ENCODE measurements at regions not wholly inside any gene's neighbourhood (a gene's known extent, or its start where the extent isn't known, plus 50 kb on each side); places are given as distances from the start of the nearest gene placed in this dataset.
"Not testable (repeated sequence)": the region's sequence is repeated elsewhere in the genome, so short reads cannot be mapped to it uniquely, and the experiment has no call there.

DNA sequence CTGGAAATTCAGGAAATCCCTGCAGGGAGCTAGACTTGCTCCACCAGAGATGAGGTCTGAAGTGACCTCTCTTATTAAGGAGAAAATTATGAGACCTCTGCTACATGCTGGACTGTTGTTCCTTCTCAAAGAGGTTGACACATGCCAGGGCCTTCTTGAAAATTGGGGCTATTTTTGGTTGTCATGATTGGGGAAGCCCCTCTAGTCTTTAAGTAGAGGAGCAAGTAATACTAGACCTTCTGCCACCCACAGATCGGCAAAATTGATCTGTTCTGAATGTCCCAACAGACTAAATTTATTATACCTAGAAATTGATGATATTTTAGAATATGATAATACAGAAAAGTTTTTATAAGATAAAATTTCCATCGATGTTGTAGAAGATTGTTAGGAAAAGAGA is 160.8 kb upstream of the GRB10 start:
- Mint-ChIP-seq H3K27ac (no peak overlapping the region), H3K4me3 (no peak overlapping the region), H3K27me3 (ENCODE audit: low read depth) (peaks cover 8% of the 10 kb centered on the region), H3K4me1 (ENCODE audit: low read depth) (no peaks in the 10 kb centered on the region), H3K36me3 (ENCODE audit: low read depth) (no peaks in the 10 kb centered on the region), H3K9me3 (no peaks in the 10 kb centered on the region)
- DNase-seq (ENCODE audit: low spot score) = no peak

DNA sequence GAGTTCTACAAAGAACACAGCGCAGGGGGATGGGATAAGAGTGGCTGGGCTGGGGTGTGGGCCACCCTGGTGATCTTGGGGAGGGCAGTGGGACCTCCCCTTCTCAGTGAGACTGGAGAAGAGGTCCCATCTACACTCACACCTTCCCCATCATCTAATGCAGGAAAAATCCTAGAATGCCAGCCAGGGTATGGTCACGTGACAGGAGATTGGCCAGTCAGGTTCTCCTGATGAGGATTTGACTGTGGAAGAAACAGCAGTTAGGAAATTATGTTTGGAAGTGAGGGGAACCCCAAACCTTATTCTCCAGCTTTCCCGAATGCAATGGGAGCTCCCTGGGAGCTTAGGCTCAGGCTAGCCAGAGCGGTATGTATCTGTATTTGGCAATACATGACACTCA is 158.8 kb upstream of the GRB10 start:
- Mint-ChIP-seq H3K4me3 (no peak overlapping the region), H3K27ac (no peak overlapping the region), H3K4me1 (ENCODE audit: low read depth) (no peaks in the 10 kb centered on the region), H3K9me3 (no peaks in the 10 kb centered on the region), H3K27me3 (ENCODE audit: low read depth) (peaks cover 5% of the 10 kb centered on the region), H3K36me3 (ENCODE audit: low read depth) (no peaks in the 10 kb centered on the region)
- no peak for DNase-seq (ENCODE audit: low spot score)

DNA sequence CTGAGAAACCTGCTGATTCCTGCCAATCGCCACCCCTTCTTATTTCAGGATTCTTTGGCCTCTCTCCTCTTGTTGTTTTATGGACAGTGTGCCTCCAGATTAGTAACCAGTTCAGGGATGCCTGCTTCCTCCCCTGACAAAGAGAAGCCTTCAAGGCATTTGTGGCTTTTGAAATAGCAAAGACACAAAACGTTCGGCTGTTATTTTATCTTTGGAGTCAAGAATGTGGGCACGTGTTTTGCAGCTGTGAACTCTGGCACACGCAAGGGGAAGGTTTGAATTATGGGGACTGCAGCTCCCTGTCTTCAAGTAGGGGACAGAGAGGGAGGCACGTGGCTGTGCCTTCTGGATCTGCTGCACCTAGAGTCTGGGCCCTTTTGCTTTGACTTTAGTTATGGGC is 157.9 kb upstream of the GRB10 start:
- no peak overlapping the region for H3K4me3 Mint-ChIP-seq
- no peaks in the 10 kb centered on the region for H3K4me1 Mint-ChIP-seq (ENCODE audit: low read depth)
- H3K27ac Mint-ChIP-seq = no peak overlapping the region
- no peaks in the 10 kb centered on the region for H3K36me3 Mint-ChIP-seq (ENCODE audit: low read depth)
- DNase-seq (ENCODE audit: low spot score) = no peak
- peaks cover 8% of the 10 kb centered on the region for H3K27me3 Mint-ChIP-seq (ENCODE audit: low read depth)
- no peaks in the 10 kb centered on the region for H3K9me3 Mint-ChIP-seq

DNA sequence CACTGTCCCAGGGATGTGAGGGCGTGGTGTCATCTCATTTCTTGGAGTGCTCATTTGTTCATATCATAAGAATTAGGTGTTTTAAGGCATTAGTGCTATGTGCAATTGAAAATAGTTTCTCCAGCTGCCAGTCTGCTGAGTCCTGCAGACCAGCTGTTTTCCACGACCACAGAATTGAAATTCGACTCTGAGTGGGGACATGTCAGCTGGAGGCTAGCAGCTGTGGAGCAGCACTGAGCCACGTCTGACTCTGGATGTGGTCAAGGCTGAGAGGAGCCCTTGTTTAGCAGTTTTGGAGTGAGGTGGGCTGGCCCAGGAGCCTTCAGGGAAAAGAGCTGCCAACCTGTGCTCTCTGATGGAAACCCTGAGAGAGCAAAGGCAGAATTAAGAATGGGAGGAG is 156.3 kb upstream of the GRB10 start:
- DNase-seq (ENCODE audit: low spot score) = no peak
- H3K9me3 Mint-ChIP-seq = no peaks in the 10 kb centered on the region
- peaks cover 13% of the 10 kb centered on the region for H3K27me3 Mint-ChIP-seq (ENCODE audit: low read depth)
- H3K27ac Mint-ChIP-seq = no peak overlapping the region
- no peaks in the 10 kb centered on the region for H3K4me1 Mint-ChIP-seq (ENCODE audit: low read depth)
- H3K36me3 Mint-ChIP-seq (ENCODE audit: low read depth) = no peaks in the 10 kb centered on the region
- H3K4me3 Mint-ChIP-seq = no peak overlapping the region

DNA sequence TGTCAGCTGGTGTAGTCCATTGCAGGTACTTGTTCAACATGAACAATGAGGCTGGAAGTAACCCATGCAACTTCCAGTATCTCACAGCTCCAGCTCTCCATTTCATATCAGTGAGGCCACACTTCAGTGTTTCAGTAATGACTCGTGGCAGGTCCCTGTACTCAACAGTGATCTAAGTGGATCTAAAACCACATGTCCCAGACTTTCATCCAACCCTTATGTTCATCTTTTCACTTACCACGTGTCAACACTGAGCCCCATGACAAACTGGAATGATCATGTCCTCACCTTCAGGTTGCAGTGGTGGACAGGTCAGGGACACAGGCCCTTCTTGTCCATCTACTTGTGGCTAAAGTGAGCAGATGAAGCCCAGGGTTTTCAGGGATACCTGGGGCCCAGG is 155.0 kb upstream of the GRB10 start:
- H3K27me3 Mint-ChIP-seq (ENCODE audit: low read depth) = peaks cover 13% of the 10 kb centered on the region
- H3K4me3 Mint-ChIP-seq = no peak overlapping the region
- H3K36me3 Mint-ChIP-seq (ENCODE audit: low read depth) = no peaks in the 10 kb centered on the region
- DNase-seq (ENCODE audit: low spot score) = no peak
- no peaks in the 10 kb centered on the region for H3K4me1 Mint-ChIP-seq (ENCODE audit: low read depth)
- no peaks in the 10 kb centered on the region for H3K9me3 Mint-ChIP-seq
- no peak overlapping the region for H3K27ac Mint-ChIP-seq

DNA sequence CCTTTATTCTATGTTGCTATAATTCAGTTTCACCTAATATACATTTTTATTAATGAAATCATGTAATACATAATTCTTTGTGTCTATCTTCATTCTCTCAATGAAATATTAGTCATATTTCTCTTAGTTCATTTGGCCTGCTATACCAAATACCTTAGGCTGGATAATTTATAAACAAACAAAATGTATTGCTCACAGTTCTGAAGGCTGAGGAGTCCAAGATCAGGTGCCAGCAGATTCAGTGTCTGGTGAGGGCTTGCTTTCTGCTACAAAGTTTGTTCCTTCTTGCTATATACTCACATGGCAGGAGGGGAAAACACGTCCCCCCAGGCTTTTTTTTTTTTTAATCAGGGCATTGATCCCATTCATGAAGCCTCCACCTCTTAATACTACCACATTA is 143.4 kb upstream of the GRB10 start:
- H3K27me3 Mint-ChIP-seq (ENCODE audit: low read depth) = peaks cover 14% of the 10 kb centered on the region
- no peak overlapping the region for H3K4me3 Mint-ChIP-seq
- DNase-seq (ENCODE audit: low spot score) = no peak
- no peaks in the 10 kb centered on the region for H3K9me3 Mint-ChIP-seq
- no peaks in the 10 kb centered on the region for H3K36me3 Mint-ChIP-seq (ENCODE audit: low read depth)
- no peak overlapping the region for H3K27ac Mint-ChIP-seq
- H3K4me1 Mint-ChIP-seq (ENCODE audit: low read depth) = no peaks in the 10 kb centered on the region

DNA sequence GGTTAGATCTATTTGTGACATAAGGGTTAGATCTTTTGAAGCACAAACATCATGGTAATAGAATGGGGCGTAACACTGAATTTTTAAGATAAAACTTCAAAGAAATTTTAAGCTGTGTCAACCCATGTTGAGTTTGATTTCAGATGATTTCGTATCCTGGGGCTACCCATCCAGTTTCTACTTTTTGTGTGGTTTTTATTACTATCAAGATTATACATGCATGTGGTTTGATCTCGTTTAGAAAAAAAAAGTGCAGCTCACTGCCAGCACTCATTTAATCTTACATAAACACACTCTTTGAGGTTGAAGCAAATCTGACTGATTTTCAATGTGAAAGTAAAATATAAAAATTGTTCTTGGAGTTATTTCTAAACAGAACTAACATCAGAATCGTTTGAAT is 140.8 kb upstream of the GRB10 start:
- no peaks in the 10 kb centered on the region for H3K9me3 Mint-ChIP-seq
- H3K36me3 Mint-ChIP-seq (ENCODE audit: low read depth) = no peaks in the 10 kb centered on the region
- no peak overlapping the region for H3K4me3 Mint-ChIP-seq
- no peak overlapping the region for H3K27ac Mint-ChIP-seq
- DNase-seq (ENCODE audit: low spot score) = no peak
- H3K4me1 Mint-ChIP-seq (ENCODE audit: low read depth) = no peaks in the 10 kb centered on the region
- peaks cover 9% of the 10 kb centered on the region for H3K27me3 Mint-ChIP-seq (ENCODE audit: low read depth)

DNA sequence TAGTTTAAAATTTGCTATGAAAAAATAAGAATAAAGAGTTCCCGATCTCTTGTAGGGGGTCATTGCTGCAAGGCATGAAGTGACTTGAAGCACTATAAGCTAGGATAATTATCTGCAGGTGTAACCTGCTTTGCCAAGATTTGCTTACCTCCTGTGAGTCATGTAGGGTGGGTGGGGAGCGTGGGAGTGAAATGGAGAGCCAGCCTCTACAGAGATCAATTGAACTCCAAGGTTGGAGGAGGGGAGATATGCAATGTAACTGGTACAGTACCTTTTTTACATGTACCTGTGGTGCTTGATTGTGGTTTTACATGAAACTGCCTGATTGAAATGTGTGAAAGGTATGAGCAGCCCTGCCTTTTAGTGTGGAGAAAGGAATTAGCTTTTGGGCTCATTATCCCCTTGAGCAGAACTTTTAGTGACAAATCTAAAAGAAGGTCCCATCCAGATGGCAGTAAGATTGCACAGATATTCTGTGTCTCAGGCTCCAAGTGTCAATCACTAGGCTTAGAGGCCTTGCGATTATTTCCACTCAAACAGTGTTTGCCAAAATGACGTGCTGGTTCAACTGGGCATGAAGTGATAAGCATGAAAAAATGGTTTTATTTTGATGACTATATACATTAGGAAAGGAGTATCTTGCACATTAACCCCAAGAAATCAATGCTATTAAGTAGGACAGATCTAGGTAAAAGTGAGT is 138.6 kb upstream of the GRB10 start:
- no peak overlapping the region for H3K4me3 Mint-ChIP-seq
- no peaks in the 10 kb centered on the region for H3K4me1 Mint-ChIP-seq (ENCODE audit: low read depth)

DNA sequence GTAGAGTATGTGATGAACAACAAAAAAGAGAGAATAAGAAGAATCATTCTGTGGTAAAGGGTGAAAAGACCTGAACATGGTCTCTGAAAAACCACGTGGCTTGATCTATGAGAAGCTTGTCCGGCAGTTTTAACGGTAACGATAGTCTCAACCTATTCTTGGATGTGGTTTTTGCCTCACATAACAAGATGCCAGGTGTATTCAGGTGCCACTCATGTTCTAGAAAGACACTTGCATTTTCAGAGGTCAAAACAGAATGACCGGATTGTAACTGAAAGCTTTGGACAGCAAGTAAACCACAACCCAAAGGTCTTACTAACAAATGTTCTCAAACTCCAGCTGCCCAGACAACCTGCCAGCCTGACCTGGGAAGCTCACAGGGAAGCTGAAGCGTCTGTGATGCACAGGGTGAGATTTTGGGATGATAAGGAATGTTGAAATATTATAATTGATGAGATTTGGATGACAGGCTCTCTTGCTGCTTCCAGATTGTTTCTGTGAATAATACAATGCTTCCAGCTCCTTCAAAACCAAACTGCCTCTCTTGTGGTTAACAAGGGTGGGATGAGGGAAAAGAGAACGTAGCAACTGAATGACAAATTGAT is 137.4 kb upstream of the GRB10 start:
- no peaks in the 10 kb centered on the region for H3K36me3 Mint-ChIP-seq (ENCODE audit: low read depth)
- DNase-seq (ENCODE audit: low spot score) = no peak
- H3K27ac Mint-ChIP-seq = no peak overlapping the region
- H3K4me1 Mint-ChIP-seq (ENCODE audit: low read depth) = no peaks in the 10 kb centered on the region
- H3K9me3 Mint-ChIP-seq = no peaks in the 10 kb centered on the region
- H3K27me3 Mint-ChIP-seq (ENCODE audit: low read depth) = peaks cover 4% of the 10 kb centered on the region
- no peak overlapping the region for H3K4me3 Mint-ChIP-seq

More for the DNA sequence above, 138.6 kb upstream of the GRB10 start:
- Mint-ChIP-seq H3K27me3 (ENCODE audit: low read depth) (peaks cover 5% of the 10 kb centered on the region), H3K9me3 (no peaks in the 10 kb centered on the region), H3K36me3 (ENCODE audit: low read depth) (no peaks in the 10 kb centered on the region), H3K27ac (no peak overlapping the region)
- no peak for DNase-seq (ENCODE audit: low spot score)

DNA sequence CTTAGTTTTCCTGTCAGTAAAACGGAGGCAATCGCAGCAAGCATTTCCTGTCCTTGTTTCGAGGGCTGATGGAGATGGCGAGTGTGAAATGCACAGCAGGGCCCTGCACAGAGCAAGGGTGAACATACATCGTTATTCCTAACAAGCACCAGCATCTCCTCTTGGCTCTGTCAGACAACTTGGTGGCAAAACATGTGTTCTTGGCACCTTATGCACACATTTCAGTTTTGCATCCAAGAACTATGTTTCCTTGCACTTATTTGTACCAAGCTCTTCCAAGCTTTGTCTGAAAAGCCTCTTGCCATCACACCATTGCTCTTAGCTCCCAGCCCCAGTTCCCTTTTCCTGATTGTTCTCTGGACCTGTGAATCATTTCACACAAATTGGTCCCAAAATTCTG is 132.9 kb upstream of the GRB10 start:
- Mint-ChIP-seq H3K27ac (no peak overlapping the region), H3K9me3 (no peaks in the 10 kb centered on the region), H3K4me1 (ENCODE audit: low read depth) (no peaks in the 10 kb centered on the region), H3K36me3 (ENCODE audit: low read depth) (no peaks in the 10 kb centered on the region), H3K27me3 (ENCODE audit: low read depth) (no peaks in the 10 kb centered on the region), H3K4me3 (no peak overlapping the region)
- DNase-seq (ENCODE audit: low spot score) = no peak

DNA sequence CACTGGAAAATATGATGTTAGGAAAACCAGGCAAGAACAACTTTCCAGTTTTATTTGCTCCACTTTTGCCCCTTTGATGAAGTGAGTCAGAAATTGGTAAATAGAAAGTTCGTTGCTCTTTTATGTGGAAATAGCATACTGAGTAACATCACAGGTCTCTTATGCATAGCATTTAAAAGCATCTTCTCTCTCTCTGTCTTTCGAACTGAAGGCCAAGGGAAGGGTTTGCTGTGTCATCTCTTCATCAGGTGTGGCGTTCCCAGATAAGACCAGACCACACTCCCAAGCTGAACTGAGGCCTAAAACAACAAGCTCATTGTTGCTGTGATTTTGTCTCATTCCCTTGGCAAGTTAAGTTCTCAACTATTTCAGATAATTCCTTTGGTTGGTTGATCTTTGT is 131.8 kb upstream of the GRB10 start:
- no peaks in the 10 kb centered on the region for H3K9me3 Mint-ChIP-seq
- no peak for DNase-seq (ENCODE audit: low spot score)
- H3K4me3 Mint-ChIP-seq = no peak overlapping the region

DNA sequence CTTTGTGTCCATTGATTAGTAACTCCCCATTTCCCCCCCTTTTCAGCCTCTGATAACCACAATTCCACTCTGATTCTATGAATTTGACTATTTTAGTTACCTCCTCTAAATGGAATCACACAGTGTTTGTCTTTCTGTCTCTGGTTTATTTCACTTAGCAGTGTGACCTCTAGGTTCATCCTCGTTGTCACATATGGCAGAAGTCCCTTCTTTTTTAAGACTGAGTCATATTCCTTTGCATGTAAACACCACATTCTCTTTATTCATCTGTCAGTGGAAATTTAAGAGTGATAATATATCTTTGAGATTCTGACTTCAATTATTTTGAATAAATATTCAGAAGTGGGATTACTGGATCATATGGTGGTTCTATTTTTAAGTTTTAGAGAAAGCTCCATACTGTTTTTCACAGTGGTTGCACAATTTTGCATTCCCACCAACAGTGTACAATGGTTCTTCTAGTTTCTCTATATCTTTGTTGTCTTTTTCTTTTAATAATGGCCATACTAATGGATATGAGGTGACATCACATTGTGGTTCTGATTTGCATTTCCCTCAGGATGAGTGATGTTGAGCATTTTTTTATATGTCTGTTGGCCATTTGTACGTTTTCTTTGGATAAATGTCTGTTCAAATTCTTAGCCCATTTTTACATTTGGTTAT is 126.1 kb upstream of the GRB10 start:
- Mint-ChIP-seq H3K9me3 (no peaks in the 10 kb centered on the region), H3K4me1 (ENCODE audit: low read depth) (no peaks in the 10 kb centered on the region), H3K27ac (no peak overlapping the region), H3K4me3 (no peak overlapping the region), H3K36me3 (ENCODE audit: low read depth) (no peaks in the 10 kb centered on the region), H3K27me3 (ENCODE audit: low read depth) (no peaks in the 10 kb centered on the region)
- no peak for DNase-seq (ENCODE audit: low spot score)

More for the DNA sequence above, 131.8 kb upstream of the GRB10 start:
- Mint-ChIP-seq H3K27me3 (ENCODE audit: low read depth) (no peaks in the 10 kb centered on the region), H3K27ac (no peak overlapping the region), H3K36me3 (ENCODE audit: low read depth) (no peaks in the 10 kb centered on the region), H3K4me1 (ENCODE audit: low read depth) (no peaks in the 10 kb centered on the region)

DNA sequence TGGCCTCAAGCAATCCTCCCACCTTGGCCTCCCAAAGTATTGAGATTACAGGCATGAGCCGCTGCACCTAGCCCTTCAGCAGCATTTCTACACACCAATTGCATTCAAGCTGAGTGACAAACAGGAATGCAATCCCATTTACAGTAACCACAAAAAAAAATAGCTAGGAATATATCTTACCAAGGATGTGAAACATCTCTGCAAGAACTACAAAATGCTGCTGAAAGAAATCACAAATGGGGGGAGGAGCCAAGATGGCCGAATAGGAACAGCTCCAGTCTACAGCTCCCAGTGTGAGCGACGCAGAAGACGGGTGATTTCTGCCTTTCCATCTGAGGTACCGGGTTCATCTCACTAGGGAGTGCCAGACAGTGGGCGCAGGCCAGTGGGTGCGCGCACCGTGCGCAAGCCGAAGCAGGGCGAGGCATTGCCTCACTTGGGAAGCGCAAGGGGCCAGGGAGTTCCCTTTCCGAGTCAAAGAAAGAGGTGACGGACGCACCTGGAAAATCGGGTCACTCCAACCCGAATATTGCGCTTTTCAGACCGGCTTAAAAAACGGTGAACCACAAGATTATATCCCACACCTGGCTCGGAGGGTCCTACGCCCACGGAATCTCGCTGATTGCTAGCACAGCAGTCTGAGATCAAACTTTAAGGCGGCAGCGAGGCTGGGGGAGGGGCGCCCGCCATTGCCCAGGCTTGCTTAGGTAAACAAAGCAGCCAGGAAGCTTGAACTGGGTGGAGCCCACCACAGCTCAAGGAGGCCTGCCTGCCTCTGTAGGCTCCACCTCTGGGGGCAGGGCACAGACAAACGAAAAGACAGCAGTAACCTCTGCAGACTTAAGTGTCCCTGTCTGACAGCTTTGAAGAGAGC is 116.1 kb upstream of the GRB10 start:
- not testable (repeated sequence) for H3K4me3 Mint-ChIP-seq; H3K27ac Mint-ChIP-seq; H3K36me3 Mint-ChIP-seq (ENCODE audit: low read depth); H3K27me3 Mint-ChIP-seq (ENCODE audit: low read depth); H3K9me3 Mint-ChIP-seq; DNase-seq (ENCODE audit: low spot score); H3K4me1 Mint-ChIP-seq (ENCODE audit: low read depth)

DNA sequence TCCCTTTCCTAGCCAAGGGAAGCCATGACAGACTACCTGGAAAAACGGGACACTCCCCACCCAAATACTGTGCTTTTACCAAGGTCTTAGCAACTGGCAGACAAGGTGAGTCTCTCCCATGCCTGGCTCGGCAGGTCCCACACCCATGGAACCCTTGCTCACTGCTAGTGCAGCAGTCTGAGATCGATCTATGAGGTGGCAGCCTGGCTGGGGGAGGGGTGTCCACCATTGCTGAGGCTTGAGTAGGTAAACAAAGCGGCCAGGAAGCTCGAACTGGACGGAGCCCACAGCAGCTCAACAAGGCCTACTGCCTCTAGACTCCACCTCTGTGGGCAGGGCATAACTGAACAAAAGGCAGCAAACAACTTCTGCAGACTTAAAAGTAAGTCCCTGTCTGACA is 104.4 kb upstream of the GRB10 start:
- H3K4me3 Mint-ChIP-seq; H3K4me1 Mint-ChIP-seq (ENCODE audit: low read depth); H3K9me3 Mint-ChIP-seq; DNase-seq (ENCODE audit: low spot score); H3K36me3 Mint-ChIP-seq (ENCODE audit: low read depth); H3K27ac Mint-ChIP-seq: not testable (repeated sequence)
- peaks cover 17% of the 10 kb centered on the region for H3K27me3 Mint-ChIP-seq (ENCODE audit: low read depth)
